ENCODE measurements at regions not wholly inside any gene's neighbourhood (a gene's known extent, or its start where the extent isn't known, plus 50 kb on each side); places are given as distances from the start of the nearest gene placed in this dataset.

DNA sequence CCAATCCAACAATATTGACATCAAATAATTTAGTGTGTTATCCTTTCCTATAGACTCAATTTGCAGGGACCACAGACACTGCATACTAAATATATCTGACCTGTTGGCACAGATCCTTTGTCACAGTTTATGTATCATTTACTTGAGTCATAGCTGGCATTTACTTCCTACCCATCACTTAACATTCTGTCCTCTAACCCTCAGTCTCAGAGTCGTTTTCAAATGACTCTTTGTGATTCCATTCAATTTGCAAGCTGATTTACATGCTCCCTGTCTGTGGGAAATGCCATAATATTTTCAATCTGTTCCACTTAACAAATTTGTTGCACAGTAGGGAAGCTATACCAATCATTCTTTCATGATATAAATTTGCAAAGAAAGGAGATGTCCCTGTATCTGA is 265.7 kb upstream of the EDIL3 start:
- no peak overlapping the region for H3K27ac ChIP-seq (ENCODE audit: control insufficient read depth, insufficient read depth)
- no peaks in the 10 kb centered on the region for H3K27me3 ChIP-seq (replicated peaks in 1 of 2; ENCODE audit: control insufficient read depth in 2 of 2, insufficient read depth in 2 of 2, low read length in 1 of 2)
- no peaks in the 10 kb centered on the region for H3K79me2 ChIP-seq (ENCODE audit: control insufficient read depth, insufficient read depth, low read length)
- BruUV-seq (replicated peaks) = no TSS peak
- DNase-seq (ENCODE audit: low read depth, low spot score) = no peak
- H3K9me3 ChIP-seq (replicated peaks; ENCODE audit: control insufficient read depth, insufficient read depth, low read length) = no peaks in the 10 kb centered on the region
- ChIA-PET POLR2A (interaction anchor here (0.6 kb wide), 1 partner anchor 11 kb away, joined by 5 read pairs; no protein-coding TSS in a partner anchor), CTCF (no interaction called here), SMC1A (ENCODE audit: uncharacterized antibody, unreplicated experiment) (interaction anchor here (1.6 kb wide), 1 partner anchor 25 kb away, joined by 5 read pairs; no protein-coding TSS in a partner anchor), RAD21 (ENCODE audit: unreplicated experiment) (no interaction called here)
- H2AFZ ChIP-seq (ENCODE audit: control insufficient read depth, low read depth, low read length) = no peak overlapping the region
- no peaks in the 10 kb centered on the region for H3K36me3 ChIP-seq (ENCODE audit: control insufficient read depth in 2 of 2, insufficient read depth in 2 of 2, low read length in 1 of 2)
- no peak for ATAC-seq
- H3K4me1 ChIP-seq (ENCODE audit: control insufficient read depth, insufficient read depth, low read length) = no peaks in the 10 kb centered on the region
- intact Hi-C loops (cut with micrococcal nuclease; ENCODE audit: unreplicated experiment) (no loop called here), in situ Hi-C loops (cut with MboI) (no loop called here)
- WGBS (ENCODE audit: insufficient coverage, insufficient replicate concordance, low lambda C conversion rate, missing lambda C conversion rate) = 0% methylated on average over 1 of the region's 1 CpG
- no peak overlapping the region for H3K4me2 ChIP-seq (ENCODE audit: control insufficient read depth, insufficient read depth)
- no peak for FAIRE-seq
- no peak overlapping the region for H3K9ac ChIP-seq (ENCODE audit: control insufficient read depth, insufficient read depth, low read length)
- H4K20me1 ChIP-seq (ENCODE audit: control insufficient read depth, insufficient read depth) = no peaks in the 10 kb centered on the region
- H3K4me3 ChIP-seq = no peak overlapping the region
- TF ChIP-seq, protein P1, sequence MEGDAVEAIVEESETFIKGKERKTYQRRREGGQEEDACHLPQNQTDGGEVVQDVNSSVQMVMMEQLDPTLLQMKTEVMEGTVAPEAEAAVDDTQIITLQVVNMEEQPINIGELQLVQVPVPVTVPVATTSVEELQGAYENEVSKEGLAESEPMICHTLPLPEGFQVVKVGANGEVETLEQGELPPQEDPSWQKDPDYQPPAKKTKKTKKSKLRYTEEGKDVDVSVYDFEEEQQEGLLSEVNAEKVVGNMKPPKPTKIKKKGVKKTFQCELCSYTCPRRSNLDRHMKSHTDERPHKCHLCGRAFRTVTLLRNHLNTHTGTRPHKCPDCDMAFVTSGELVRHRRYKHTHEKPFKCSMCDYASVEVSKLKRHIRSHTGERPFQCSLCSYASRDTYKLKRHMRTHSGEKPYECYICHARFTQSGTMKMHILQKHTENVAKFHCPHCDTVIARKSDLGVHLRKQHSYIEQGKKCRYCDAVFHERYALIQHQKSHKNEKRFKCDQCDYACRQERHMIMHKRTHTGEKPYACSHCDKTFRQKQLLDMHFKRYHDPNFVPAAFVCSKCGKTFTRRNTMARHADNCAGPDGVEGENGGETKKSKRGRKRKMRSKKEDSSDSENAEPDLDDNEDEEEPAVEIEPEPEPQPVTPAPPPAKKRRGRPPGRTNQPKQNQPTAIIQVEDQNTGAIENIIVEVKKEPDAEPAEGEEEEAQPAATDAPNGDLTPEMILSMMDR (IDR thresholded peaks at IDR 0.05 in 2 of 3, conservative IDR thresholded peaks at IDR 0.05 in 1 of 3; ENCODE audit: control insufficient read depth in 2 of 3, extremely low read depth in 1 of 3, insufficient read depth in 1 of 3, low read depth in 3 of 3, low read length in 3 of 3) = no peak
- no peak for TF ChIP-seq NRF1 (conservative IDR thresholded peaks at IDR 0.05; ENCODE audit: low read depth, low read length)
- no peak for TF ChIP-seq TAF1 (IDR thresholded peaks at IDR 0.05; ENCODE audit: borderline replicate concordance, low read depth, low read length)
- no peak for TF ChIP-seq ZNF622 (IDR thresholded peaks at IDR 0.05)
- TF ChIP-seq JUNB (IDR thresholded peaks at IDR 0.05) = no peak
- no peak for TF ChIP-seq CHD2 (IDR thresholded peaks at IDR 0.05; ENCODE audit: borderline replicate concordance, low read depth, low read length)
- no peak for TF ChIP-seq SMARCA5 (IDR thresholded peaks at IDR 0.05)
- no peak for TF ChIP-seq FOXM1 (IDR thresholded peaks at IDR 0.05; ENCODE audit: low read depth, low read length)
- TF ChIP-seq, protein P2, sequence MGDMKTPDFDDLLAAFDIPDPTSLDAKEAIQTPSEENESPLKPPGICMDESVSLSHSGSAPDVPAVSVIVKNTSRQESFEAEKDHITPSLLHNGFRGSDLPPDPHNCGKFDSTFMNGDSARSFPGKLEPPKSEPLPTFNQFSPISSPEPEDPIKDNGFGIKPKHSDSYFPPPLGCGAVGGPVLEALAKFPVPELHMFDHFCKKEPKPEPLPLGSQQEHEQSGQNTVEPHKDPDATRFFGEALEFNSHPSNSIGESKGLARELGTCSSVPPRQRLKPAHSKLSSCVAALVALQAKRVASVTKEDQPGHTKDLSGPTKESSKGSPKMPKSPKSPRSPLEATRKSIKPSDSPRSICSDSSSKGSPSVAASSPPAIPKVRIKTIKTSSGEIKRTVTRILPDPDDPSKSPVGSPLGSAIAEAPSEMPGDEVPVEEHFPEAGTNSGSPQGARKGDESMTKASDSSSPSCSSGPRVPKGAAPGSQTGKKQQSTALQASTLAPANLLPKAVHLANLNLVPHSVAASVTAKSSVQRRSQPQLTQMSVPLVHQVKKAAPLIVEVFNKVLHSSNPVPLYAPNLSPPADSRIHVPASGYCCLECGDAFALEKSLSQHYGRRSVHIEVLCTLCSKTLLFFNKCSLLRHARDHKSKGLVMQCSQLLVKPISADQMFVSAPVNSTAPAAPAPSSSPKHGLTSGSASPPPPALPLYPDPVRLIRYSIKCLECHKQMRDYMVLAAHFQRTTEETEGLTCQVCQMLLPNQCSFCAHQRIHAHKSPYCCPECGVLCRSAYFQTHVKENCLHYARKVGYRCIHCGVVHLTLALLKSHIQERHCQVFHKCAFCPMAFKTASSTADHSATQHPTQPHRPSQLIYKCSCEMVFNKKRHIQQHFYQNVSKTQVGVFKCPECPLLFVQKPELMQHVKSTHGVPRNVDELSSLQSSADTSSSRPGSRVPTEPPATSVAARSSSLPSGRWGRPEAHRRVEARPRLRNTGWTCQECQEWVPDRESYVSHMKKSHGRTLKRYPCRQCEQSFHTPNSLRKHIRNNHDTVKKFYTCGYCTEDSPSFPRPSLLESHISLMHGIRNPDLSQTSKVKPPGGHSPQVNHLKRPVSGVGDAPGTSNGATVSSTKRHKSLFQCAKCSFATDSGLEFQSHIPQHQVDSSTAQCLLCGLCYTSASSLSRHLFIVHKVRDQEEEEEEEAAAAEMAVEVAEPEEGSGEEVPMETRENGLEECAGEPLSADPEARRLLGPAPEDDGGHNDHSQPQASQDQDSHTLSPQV (IDR thresholded peaks at IDR 0.05) = no peak
- TF ChIP-seq CHD4 (IDR thresholded peaks at IDR 0.05) = no peak
- no peak for TF ChIP-seq IRF4 (IDR thresholded peaks at IDR 0.05; ENCODE audit: low read depth, low read length)
- TF ChIP-seq, protein P3, sequence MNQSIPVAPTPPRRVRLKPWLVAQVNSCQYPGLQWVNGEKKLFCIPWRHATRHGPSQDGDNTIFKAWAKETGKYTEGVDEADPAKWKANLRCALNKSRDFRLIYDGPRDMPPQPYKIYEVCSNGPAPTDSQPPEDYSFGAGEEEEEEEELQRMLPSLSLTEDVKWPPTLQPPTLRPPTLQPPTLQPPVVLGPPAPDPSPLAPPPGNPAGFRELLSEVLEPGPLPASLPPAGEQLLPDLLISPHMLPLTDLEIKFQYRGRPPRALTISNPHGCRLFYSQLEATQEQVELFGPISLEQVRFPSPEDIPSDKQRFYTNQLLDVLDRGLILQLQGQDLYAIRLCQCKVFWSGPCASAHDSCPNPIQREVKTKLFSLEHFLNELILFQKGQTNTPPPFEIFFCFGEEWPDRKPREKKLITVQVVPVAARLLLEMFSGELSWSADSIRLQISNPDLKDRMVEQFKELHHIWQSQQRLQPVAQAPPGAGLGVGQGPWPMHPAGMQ (IDR thresholded peaks at IDR 0.05; ENCODE audit: borderline replicate concordance) = no peak
- TF ChIP-seq, protein P4, sequence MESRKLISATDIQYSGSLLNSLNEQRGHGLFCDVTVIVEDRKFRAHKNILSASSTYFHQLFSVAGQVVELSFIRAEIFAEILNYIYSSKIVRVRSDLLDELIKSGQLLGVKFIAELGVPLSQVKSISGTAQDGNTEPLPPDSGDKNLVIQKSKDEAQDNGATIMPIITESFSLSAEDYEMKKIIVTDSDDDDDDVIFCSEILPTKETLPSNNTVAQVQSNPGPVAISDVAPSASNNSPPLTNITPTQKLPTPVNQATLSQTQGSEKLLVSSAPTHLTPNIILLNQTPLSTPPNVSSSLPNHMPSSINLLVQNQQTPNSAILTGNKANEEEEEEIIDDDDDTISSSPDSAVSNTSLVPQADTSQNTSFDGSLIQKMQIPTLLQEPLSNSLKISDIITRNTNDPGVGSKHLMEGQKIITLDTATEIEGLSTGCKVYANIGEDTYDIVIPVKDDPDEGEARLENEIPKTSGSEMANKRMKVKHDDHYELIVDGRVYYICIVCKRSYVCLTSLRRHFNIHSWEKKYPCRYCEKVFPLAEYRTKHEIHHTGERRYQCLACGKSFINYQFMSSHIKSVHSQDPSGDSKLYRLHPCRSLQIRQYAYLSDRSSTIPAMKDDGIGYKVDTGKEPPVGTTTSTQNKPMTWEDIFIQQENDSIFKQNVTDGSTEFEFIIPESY (IDR thresholded peaks at IDR 0.05) = no peak
- TF ChIP-seq SMAD1 (IDR thresholded peaks at IDR 0.05; ENCODE audit: low read depth, partially characterized antibody) = no peak
